ENCODE measurements at regions not wholly inside any gene's neighbourhood (a gene's known extent, or its start where the extent isn't known, plus 50 kb on each side); places are given as distances from the start of the nearest gene placed in this dataset.
"Not testable (repeated sequence)": the region's sequence is repeated elsewhere in the genome, so short reads cannot be mapped to it uniquely, and the experiment has no call there.

DNA sequence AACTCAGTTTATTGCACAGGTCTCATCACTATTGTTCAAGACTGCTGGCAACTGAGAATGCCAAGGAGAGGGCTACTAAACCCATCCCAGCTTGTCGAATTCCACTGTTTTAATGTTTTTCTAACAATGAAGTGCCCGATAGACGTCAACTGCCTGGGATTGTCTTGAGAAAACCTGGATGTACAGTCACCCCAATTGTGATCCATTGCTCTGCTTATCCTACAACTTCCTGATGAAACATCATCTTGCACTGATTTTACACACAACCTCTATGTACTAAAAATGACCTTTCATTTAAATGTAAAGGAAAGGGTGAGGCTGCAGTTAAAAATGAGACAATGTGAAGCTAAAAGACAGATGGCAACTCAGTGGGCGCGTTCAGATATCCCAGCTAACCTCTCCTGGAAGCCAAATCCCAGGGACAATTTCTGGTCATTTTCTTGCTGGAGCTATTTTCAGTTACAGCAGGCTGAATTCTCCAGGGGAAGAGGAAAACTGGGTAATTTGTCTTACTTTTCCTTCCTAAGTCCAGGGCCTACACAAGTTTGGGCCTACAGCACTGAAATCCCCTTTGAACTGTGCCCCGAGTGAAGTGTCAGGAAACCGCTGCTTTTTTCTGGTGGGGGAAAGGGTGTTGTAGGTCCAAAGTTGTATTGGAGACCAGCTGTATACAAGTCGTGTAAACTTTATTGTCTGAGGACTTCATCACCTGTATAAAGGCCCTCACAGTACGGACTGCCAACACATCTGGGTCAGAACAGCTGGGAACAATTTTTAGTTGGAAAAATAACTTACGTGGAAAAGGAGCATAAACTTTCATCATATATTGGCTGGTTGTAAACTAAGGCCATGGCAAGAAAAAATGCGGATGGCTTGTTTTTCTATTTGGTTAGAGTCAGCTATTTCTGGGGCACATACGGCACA, 68.9 kb upstream of the LTBP1 start (continued):
- no peak for TF ChIP-seq MXI1 (IDR thresholded peaks at IDR 0.05; ENCODE audit: borderline replicate concordance, low read depth, low read length)

GRCh38 chr2:32879943-32880342, 66.8 kb upstream of the LTBP1 start:
- H2BK20ac ChIP-seq (ENCODE audit: low read depth, low read length); H2BK15ac ChIP-seq (ENCODE audit: low read depth, low read length); H3K4me2 ChIP-seq (ENCODE audit: low read depth, low read length); BruUV-seq (replicated peaks); H3K27me3 ChIP-seq (ENCODE audit: control insufficient read depth, insufficient read depth, low read length); H4K20me1 ChIP-seq (ENCODE audit: insufficient read depth, low read length); CTCF ChIA-PET; H3K4ac ChIP-seq (ENCODE audit: low read depth, low read length); H2BK120ac ChIP-seq (ENCODE audit: low read depth, low read length); H2AFZ ChIP-seq (replicated peaks; ENCODE audit: low read length, poor library complexity); H3K56ac ChIP-seq (ENCODE audit: extremely low read depth, insufficient read depth, low read length); H3K18ac ChIP-seq (ENCODE audit: low read depth, low read length); H3K9ac ChIP-seq (ENCODE audit: low read depth, low read length); H4K5ac ChIP-seq (ENCODE audit: low read depth, low read length); H3K4me3 ChIP-seq (ENCODE audit: insufficient read depth, low read depth, low read length); H2BK5ac ChIP-seq (ENCODE audit: low read depth, low read length, poor library complexity, severe bottlenecking); ATAC-seq (ENCODE audit: low read depth); H2AK9ac ChIP-seq (replicated peaks; ENCODE audit: low read depth, low read length, poor library complexity); H4K91ac ChIP-seq (ENCODE audit: insufficient read depth, low read depth, low read length); POLR2A ChIA-PET (ENCODE audit: unreplicated experiment); H3K23ac ChIP-seq (ENCODE audit: low read depth, low read length); in situ Hi-C loops (cut with MboI; ENCODE audit: low sequenced_read_pairs); H2AK5ac ChIP-seq (ENCODE audit: low read depth, low read length); H3K36me3 ChIP-seq (ENCODE audit: control insufficient read depth, insufficient read depth, low read length); H3K79me1 ChIP-seq (ENCODE audit: low read depth in 1 of 2, low read length in 2 of 2); H3K14ac ChIP-seq (replicated peaks; ENCODE audit: low read depth, low read length); H4K8ac ChIP-seq (ENCODE audit: low read depth in 2 of 2, low read length in 2 of 2); H3K4me1 ChIP-seq (ENCODE audit: control insufficient read depth, insufficient read depth, low read length); H3K27ac ChIP-seq (ENCODE audit: insufficient read depth, low read length); H3K9me1 ChIP-seq (ENCODE audit: insufficient read depth, low read length); intact Hi-C loops (cut with micrococcal nuclease); DNase-seq; H3K9me3 ChIP-seq (ENCODE audit: control insufficient read depth, insufficient read depth, low read length); dilution Hi-C loops (cut with HindIII; ENCODE audit: low sequenced_read_pairs, unreplicated experiment): not testable (repeated sequence)
- WGBS, 2 experiments (ENCODE audit: extremely low coverage in 2 of 2, insufficient read length in 1 of 2) = 100% methylated on average over 1 of the region's 7 CpGs; no CpG with 5 or more reads in 1 of the 2 experiments

Data from IMR-90 (cell line).